GM12878 (cell line): ENCODE measurements at regions not wholly inside any gene's neighbourhood (a gene's known extent, or its start where the extent isn't known, plus 50 kb on each side); places are given as distances from the start of the nearest gene placed in this dataset.

Experiments
- ATAC-seq: fragments of 200-7000 bp; cut with Tn5 transposase; 3 replicates; pipeline ENCODE4 v1.9.1; 2020; ENCODE audit warnings: mild to moderate bottlenecking, moderate library complexity
- BruUV-seq: library from RNA; stranded (reverse); fragments of 400-500 nt; replicated peaks from 2 replicates; lab custom pipeline; 2021; lab: Mats Ljungman, UMichigan
- CTCF ChIA-PET: fragments of 300-600 bp; sonication (Branson Sonifier 250); formaldehyde crosslinking; extraction: SDS; loops from one replicate; lab custom pipeline; 2021; ENCODE audit warnings: inconsistent platforms; lab: Yijun Ruan, JAX
- POLR2A ChIA-PET: fragments of 350-600 bp; formaldehyde crosslinking; extraction: SDS; loops from one replicate; lab custom pipeline; 2021; ENCODE audit warnings: inconsistent platforms; lab: Charles Lee
- RAD21 ChIA-PET: fragments of 300-600 bp; sonication (Branson Sonifier 250); formaldehyde crosslinking; loops from one replicate; lab custom pipeline; 2023; ENCODE audit warnings: antibody characterized with exemption; ENCODE audit not compliant: unreplicated experiment; lab: Charles Lee
- SMC1A ChIA-PET: fragments of 300-600 bp; sonication (Branson Sonifier 250); formaldehyde crosslinking; loops from one replicate; lab custom pipeline; 2023; ENCODE audit not compliant: unreplicated experiment, uncharacterized antibody; lab: Charles Lee
- DNase-seq: peaks from one replicate; pipeline ENCODE4 v3.0.0-alpha.2; 2011; ENCODE audit warnings: low read depth, low spot score
- FAIRE-seq: peaks from 3 replicates; lab custom pipeline; 2011; peaks lifted over from hg19 to GRCh38; lab: Jason Lieb, UNC
- H2AFZ ChIP-seq: 2 replicates; pipeline ENCODE4 v1.6.0; 2011; ENCODE audit warnings: low read depth, low read length, control low read depth; ENCODE audit not compliant: control insufficient read depth
- H3K27ac ChIP-seq: 2 replicates; pipeline ENCODE4 v1.5.1; 2011; ENCODE audit warnings: control low read depth; ENCODE audit not compliant: control insufficient read depth, insufficient read depth
- H3K27me3 ChIP-seq, 2 experiments: replicated peaks in 1 of 2; 2 replicates each; pipeline versions ENCODE4 v1.6.0 to v1.6.1; 2011; ENCODE audit warnings: low read length in 1 of 2; ENCODE audit not compliant: control insufficient read depth in 2 of 2, insufficient read depth in 2 of 2
- H3K36me3 ChIP-seq, 2 experiments: 2 replicates each; pipeline ENCODE4 v1.5.1; 2011; ENCODE audit warnings: low read length in 1 of 2; ENCODE audit not compliant: control insufficient read depth in 2 of 2, insufficient read depth in 2 of 2
- H3K4me1 ChIP-seq: 2 replicates; pipeline ENCODE4 v1.6.1; 2011; ENCODE audit warnings: mild to moderate bottlenecking, low read length, moderate library complexity, mixed read lengths; ENCODE audit not compliant: control insufficient read depth, insufficient read depth
- H3K4me2 ChIP-seq: 2 replicates; pipeline ENCODE4 v1.6.0; 2011; ENCODE audit warnings: control low read depth; ENCODE audit not compliant: control insufficient read depth, insufficient read depth
- H3K4me3 ChIP-seq: fragments of 200-600 bp; sonication (generic); 2 replicates; pipeline ENCODE4 v1.5.1; 2016
- H3K79me2 ChIP-seq: 2 replicates; pipeline ENCODE4 v1.6.0; 2011; ENCODE audit warnings: low read length; ENCODE audit not compliant: control insufficient read depth, insufficient read depth
- H3K9ac ChIP-seq: 2 replicates; pipeline ENCODE4 v1.8.0; 2011; ENCODE audit warnings: low read length, control low read depth, mixed read lengths; ENCODE audit not compliant: control insufficient read depth, insufficient read depth
- H3K9me3 ChIP-seq: replicated peaks from 3 replicates; pipeline ENCODE4 v1.5.1; 2011; ENCODE audit warnings: mild to moderate bottlenecking, low read length; ENCODE audit not compliant: control insufficient read depth, insufficient read depth
- H4K20me1 ChIP-seq: 2 replicates; pipeline ENCODE4 v1.6.0; 2011; ENCODE audit not compliant: control insufficient read depth, insufficient read depth
- BMI1 ChIP-seq: fragments of 450-650 bp; IDR thresholded peaks from 2 replicates; pipeline ENCODE4 v1.6.1; 2016; ENCODE audit warnings: mild to moderate bottlenecking, moderate library complexity, borderline replicate concordance
- CHD2 ChIP-seq: IDR thresholded peaks from 2 replicates; pipeline ENCODE4 v1.6.1; 2011; ENCODE audit warnings: low read depth, low read length, improper control_type of control experiment, borderline replicate concordance
- KLF5 ChIP-seq: fragments of 450-650 bp; IDR thresholded peaks from 2 replicates; pipeline ENCODE4 v1.6.1; 2014; ENCODE audit warnings: mild to moderate bottlenecking; ENCODE audit not compliant: partially characterized antibody
- LARP7 ChIP-seq: fragments of 450-650 bp; IDR thresholded peaks from 2 replicates; pipeline ENCODE4 v1.6.1; 2017; ENCODE audit warnings: mild to moderate bottlenecking
- NR2F1 ChIP-seq: fragments of 450-650 bp; conservative IDR thresholded peaks from 2 replicates; pipeline ENCODE4 v1.6.1; 2017; ENCODE audit warnings: mild to moderate bottlenecking
- PAX5 ChIP-seq: IDR thresholded peaks from 2 replicates; pipeline ENCODE4 v1.6.1; 2011; ENCODE audit warnings: low read depth, low read length, borderline replicate concordance
- PAX8 ChIP-seq: fragments of 450-650 bp; IDR thresholded peaks from 2 replicates; pipeline ENCODE4 v1.6.1; 2017; ENCODE audit warnings: mild to moderate bottlenecking, moderate library complexity
- POU2F2 ChIP-seq: IDR thresholded peaks from 3 replicates; pipeline ENCODE4 v1.6.1; 2011; ENCODE audit warnings: low read depth, mild to moderate bottlenecking, low read length, borderline replicate concordance
- RAD51 ChIP-seq: fragments of 450-650 bp; IDR thresholded peaks from 2 replicates; pipeline ENCODE4 v1.6.1; 2016; ENCODE audit warnings: moderate library complexity, mild to moderate bottlenecking, inconsistent platforms
- RBBP5 ChIP-seq: fragments of 200-600 bp; sonication (generic); conservative IDR thresholded peaks from 2 replicates; pipeline ENCODE4 v1.6.1; 2016
- RCOR1 ChIP-seq: conservative IDR thresholded peaks from 2 replicates; pipeline ENCODE4 v1.6.1; 2012; ENCODE audit warnings: low read depth, low read length, improper control_type of control experiment
- RFX5 ChIP-seq: IDR thresholded peaks from 2 replicates; pipeline ENCODE4 v1.6.1; 2011; ENCODE audit warnings: low read depth, low read length, improper control_type of control experiment
- SREBF1 ChIP-seq: IDR thresholded peaks from 2 replicates; pipeline ENCODE4 v1.6.1; 2012; ENCODE audit warnings: mild to moderate bottlenecking, low read length
- TBL1XR1 ChIP-seq: IDR thresholded peaks from 2 replicates; pipeline ENCODE4 v1.6.1; 2012; ENCODE audit warnings: low read depth, low read length, improper control_type of control experiment
- ZNF384 ChIP-seq: IDR thresholded peaks from 2 replicates; pipeline ENCODE4 v1.6.1; 2012; ENCODE audit warnings: low read depth, mild to moderate bottlenecking, low read length, improper control_type of control experiment, borderline replicate concordance
- WGBS: methylation state at CpG from one replicate; pipeline ENCODE4 v1.1.6; 2016; ENCODE audit warnings: low lambda C conversion rate; ENCODE audit not compliant: insufficient replicate concordance, insufficient coverage; ENCODE audit errors: missing lambda C conversion rate; 5-methylcytosine and 5-hydroxymethylcytosine counted together
- in situ Hi-C: fragments of 300-500 bp; cut with MboI; formaldehyde crosslinking; loops from 9 replicates; pipeline ENCODE4 v1.14.3; 2018; ENCODE audit warnings: mixed read lengths
- intact Hi-C: fragments of 100-400 bp; cut with micrococcal nuclease; formaldehyde crosslinking; loops from one replicate; pipeline ENCODE4 v1.14.2; 2022; ENCODE audit not compliant: unreplicated experiment
- TF ChIP-seq, protein P1 (sequence below): fragments of 450-650 bp; IDR thresholded peaks from 2 replicates; pipeline ENCODE4 v1.6.1; 2017; ENCODE audit warnings: mild to moderate bottlenecking, moderate library complexity
- TF ChIP-seq, protein P2 (sequence below): IDR thresholded peaks from 2 replicates; pipeline ENCODE4 v1.6.1; 2011; ENCODE audit warnings: low read depth, mild to moderate bottlenecking, low read length, moderate library complexity, borderline replicate concordance; ENCODE audit errors: extremely low read depth
- TF ChIP-seq, protein P3 (sequence below): fragments of 450-650 bp; IDR thresholded peaks from 2 replicates; pipeline ENCODE4 v1.6.1; 2016; ENCODE audit warnings: mild to moderate bottlenecking

- TF ChIP-seq, protein P1, sequence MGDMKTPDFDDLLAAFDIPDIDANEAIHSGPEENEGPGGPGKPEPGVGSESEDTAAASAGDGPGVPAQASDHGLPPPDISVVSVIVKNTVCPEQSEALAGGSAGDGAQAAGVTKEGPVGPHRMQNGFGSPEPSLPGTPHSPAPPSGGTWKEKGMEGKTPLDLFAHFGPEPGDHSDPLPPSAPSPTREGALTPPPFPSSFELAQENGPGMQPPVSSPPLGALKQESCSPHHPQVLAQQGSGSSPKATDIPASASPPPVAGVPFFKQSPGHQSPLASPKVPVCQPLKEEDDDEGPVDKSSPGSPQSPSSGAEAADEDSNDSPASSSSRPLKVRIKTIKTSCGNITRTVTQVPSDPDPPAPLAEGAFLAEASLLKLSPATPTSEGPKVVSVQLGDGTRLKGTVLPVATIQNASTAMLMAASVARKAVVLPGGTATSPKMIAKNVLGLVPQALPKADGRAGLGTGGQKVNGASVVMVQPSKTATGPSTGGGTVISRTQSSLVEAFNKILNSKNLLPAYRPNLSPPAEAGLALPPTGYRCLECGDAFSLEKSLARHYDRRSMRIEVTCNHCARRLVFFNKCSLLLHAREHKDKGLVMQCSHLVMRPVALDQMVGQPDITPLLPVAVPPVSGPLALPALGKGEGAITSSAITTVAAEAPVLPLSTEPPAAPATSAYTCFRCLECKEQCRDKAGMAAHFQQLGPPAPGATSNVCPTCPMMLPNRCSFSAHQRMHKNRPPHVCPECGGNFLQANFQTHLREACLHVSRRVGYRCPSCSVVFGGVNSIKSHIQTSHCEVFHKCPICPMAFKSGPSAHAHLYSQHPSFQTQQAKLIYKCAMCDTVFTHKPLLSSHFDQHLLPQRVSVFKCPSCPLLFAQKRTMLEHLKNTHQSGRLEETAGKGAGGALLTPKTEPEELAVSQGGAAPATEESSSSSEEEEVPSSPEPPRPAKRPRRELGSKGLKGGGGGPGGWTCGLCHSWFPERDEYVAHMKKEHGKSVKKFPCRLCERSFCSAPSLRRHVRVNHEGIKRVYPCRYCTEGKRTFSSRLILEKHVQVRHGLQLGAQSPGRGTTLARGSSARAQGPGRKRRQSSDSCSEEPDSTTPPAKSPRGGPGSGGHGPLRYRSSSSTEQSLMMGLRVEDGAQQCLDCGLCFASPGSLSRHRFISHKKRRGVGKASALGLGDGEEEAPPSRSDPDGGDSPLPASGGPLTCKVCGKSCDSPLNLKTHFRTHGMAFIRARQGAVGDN, result no peak
These were observed 74.1 kb upstream of the POU3F1 start (continued) for GRCh38 chr1:38120552-38121230.

- ATAC-seq (no peak), FAIRE-seq (no peak), DNase-seq (no peak)
- Histone ChIP-seq H3K4me2 (no peak overlapping the region), H3K4me1 (no peaks in the 10 kb centered on the region), H3K4me3 (no peak overlapping the region), H3K79me2 (no peaks in the 10 kb centered on the region), H3K27me3 (no peaks in the 10 kb centered on the region), H3K9ac (no peak overlapping the region), H3K36me3 (no peaks in the 10 kb centered on the region), H3K27ac (no peak overlapping the region), H4K20me1 (no peaks in the 10 kb centered on the region), H3K9me3 (no peaks in the 10 kb centered on the region), H2AFZ (no peak overlapping the region)
- no TSS peak for BruUV-seq
- SMC1A ChIA-PET, result interaction anchor here (1.6 kb wide), 1 partner anchor 47 kb away, joined by 5 read pairs; no protein-coding TSS in a partner anchor
- intact Hi-C loops (no loop called here), in situ Hi-C loops (no loop called here)
- RAD21 ChIA-PET, result no interaction called here
- CTCF ChIA-PET, result no interaction called here
- POLR2A ChIA-PET, result no interaction called here
- WGBS, result 34% methylated on average over 9 of the region's 9 CpGs
- TF ChIP-seq LARP7 (no peak), RAD51 (no peak), SREBF1 (no peak), ZNF384 (no peak), TBL1XR1 (no peak), PAX8 (no peak), NR2F1 (no peak), CHD2 (no peak), KLF5 (no peak), BMI1 (no peak), RBBP5 (no peak), POU2F2 (no peak), RFX5 (no peak), PAX5 (no peak), RCOR1 (no peak)
- TF ChIP-seq, protein P2, sequence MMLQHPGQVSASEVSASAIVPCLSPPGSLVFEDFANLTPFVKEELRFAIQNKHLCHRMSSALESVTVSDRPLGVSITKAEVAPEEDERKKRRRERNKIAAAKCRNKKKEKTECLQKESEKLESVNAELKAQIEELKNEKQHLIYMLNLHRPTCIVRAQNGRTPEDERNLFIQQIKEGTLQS, result no peak
- TF ChIP-seq, protein P3, sequence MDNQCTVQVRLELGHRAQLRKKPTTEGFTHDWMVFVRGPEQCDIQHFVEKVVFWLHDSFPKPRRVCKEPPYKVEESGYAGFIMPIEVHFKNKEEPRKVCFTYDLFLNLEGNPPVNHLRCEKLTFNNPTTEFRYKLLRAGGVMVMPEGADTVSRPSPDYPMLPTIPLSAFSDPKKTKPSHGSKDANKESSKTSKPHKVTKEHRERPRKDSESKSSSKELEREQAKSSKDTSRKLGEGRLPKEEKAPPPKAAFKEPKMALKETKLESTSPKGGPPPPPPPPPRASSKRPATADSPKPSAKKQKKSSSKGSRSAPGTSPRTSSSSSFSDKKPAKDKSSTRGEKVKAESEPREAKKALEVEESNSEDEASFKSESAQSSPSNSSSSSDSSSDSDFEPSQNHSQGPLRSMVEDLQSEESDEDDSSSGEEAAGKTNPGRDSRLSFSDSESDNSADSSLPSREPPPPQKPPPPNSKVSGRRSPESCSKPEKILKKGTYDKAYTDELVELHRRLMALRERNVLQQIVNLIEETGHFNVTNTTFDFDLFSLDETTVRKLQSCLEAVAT, result no peak
These were observed 72.4 kb upstream of the POU3F1 start for GRCh38 chr1:38118976-38119375.
